Activated CD4-positive, alpha-beta T cell treated with anti-CD3 and anti-CD28 coated beads, Interleukin-2, amount 50 U/mL, for 48 hours (primary cell): ENCODE measurements at regions not wholly inside any gene's neighbourhood (a gene's known extent, or its start where the extent isn't known, plus 50 kb on each side); places are given as distances from the start of the nearest gene placed in this dataset.
"Not testable (repeated sequence)": the region's sequence is repeated elsewhere in the genome, so short reads cannot be mapped to it uniquely, and the experiment has no call there.

Experiments used
- DNase-seq, 2 experiments: peaks; one replicate each; pipeline ENCODE4 v3.0.0-alpha.2; 2020

DNA sequence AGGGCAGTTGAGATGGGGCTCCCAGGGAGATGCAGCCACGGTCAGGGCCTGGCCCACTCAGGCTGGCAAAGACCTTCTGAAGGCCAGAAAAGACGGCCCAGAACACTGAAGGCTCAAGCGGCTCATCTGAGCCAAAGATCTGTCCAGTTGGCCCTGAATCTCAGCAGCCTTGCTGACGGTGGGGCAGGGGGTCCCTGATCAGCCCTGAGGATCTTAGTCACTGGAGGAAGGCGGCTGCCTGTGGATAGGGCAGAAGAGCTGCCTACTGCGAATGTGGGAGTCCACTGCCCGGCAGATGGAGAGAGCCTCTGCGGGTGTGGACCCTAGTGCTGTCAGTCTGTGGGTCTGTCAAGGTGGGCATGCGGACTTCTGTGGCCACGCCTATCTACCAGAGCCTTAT, 1738.2 kb downstream of the TP53TG3F start:
- DNase-seq: no peak

- no peak for DNase-seq
These were observed 1739.1 kb downstream of the TP53TG3F start for GRCh38 chr16:35198223-35199199.

DNA sequence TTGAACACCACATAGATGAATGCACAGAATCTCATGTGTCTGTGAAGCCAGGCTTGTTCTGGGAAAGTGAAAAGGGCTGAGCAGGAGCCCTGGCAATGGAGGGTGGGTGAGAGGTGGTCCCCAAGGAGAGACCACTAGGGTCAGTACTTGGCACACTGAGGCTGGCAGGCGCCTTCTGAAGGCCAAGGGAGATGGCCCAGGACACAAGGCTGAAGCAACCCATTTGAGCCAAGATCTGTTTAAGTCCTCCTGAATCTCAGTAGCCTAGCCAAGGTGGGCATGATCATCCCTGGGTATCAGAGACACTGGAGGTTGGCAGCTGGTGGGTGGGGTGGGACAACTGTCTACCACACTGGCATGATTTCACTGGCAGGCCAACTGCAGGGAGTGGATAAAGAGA, 1741.2 kb downstream of the TP53TG3F start:
- no peak for DNase-seq

- DNase-seq: no peak
These were observed 1741.7 kb downstream of the TP53TG3F start for GRCh38 chr16:35201151-35201550.

DNA sequence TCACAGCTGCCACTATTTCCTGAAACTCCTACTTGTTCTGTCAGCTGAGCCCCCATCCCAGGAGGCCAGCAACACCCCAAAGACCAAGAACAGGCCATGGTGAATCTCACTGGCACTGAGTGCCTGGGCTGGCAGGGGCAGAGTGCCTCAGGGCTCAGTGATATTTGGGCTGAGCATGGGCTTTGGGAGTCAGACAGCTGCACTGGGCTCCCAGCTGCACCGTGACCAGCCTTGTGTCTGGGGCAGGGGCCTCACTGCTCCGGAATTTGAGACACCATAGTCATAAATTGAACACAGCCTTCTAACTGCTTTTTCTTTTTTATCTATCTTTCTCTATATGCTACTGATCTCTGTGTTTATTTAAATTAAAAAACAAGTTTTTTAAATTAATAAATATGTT, 1744.2 kb downstream of the TP53TG3F start:
- no peak for DNase-seq

DNA sequence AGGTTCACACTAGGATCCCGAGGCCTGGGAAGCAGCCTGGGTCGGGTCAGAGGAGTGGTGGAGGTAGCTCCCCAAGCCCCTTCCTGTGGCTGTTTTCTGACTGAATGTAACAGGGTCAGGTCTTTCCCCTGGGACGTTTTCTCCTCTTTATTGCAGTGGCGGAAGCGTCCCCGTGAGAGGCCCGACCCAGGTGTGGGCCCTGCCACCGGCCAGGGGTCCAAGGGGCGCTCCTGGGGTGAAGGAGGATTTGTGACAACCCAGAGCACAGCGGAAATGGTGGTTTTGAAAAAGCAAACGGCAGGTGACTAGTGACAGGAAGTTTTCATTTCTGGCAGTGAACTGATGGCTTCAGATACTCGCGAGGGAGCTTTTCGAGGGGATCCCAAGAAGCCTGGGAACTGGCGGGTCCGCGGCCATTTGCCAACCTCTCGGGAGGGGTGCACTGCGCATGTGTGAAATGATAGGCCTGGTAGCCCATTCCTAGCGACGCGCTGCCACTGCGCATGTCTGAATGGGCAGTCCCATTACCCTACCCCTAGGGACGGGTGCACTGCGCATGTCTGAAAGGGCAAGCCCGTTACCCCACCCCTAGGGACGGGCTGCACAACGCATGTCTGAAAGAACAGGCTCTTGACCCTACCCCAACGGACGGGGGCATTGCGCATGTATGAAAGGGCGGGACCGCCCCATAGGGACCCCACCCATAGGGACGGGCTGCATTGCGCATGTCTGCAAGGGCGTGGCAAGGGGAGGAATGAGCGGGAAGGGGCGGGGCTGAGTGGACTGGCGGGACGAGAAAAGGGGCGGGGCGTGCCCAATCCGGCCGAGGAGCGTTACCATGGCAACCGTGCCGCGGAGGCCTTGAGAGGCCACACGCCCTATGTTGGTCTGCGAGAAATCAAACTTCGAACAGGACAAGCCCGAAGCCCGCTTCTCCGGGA, 1747.9 kb downstream of the TP53TG3F start:
- no peak for DNase-seq

DNA sequence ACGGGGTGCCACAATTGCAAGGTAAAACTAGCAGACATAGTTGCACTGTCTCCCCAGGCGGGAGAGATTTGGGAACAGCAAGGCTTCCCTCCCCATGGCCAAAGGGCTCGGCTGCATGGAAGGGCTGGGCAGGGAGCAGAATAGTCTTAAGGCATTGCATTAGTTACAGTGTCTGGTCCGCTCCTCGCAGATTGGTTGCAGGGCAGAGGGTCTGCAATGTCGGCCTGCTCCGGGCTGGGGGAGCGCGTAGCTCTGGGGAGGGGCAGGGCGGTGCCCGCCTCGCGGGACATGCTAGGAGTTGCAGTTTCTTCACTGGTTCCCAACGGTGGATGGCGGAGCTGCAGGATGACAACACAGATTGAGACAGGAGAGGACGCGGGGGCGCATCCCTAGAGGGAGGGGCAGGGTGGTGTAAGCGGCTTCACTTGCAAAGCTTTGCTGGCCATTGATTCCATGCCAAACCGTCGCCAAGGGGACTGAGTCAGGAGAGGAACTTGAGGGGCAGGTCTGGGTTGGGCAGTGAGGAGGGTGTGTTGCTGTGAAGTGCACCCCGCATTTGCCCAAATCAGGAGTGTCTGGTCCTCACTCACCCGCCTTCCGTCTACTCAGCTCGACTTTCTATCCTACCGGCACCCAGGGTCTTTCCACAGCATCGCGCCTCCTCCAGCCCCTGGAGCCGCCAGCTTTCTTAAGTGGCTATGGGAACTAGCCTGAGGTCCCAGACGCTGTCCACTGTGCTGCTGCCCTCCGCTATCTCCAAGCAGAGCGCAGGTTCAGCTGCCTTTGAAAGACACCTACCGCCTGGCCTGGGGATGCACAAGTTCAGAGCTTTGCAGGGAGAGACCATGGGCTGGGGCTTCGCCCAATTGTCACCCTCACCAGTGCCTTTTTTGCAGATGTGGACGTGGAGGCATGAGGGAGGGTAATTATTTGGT, 1748.9 kb downstream of the TP53TG3F start:
- DNase-seq: no peak

- DNase-seq: no peak
These were observed 1751.4 kb downstream of the TP53TG3F start for GRCh38 chr16:35210681-35211433.

DNA sequence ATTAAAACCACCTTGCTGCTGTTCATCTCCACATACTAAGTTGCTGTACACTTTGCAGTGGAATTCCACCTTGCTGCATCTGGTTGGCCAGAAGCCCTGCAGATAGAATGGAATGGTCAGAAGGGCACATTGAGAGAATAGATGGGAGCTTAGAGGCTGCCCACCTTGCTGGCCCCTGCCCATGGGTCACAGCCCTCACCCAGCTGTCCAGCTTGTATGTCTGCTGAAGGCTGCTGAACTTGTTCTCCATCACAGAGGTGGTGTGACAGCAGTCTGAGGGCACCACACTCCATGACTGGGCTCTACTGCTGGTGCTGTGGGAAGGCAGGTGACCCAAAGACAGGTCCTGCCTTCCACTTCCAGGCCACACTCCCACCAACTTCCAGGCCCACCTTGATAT, 1755.4 kb downstream of the TP53TG3F start:
- DNase-seq: no peak

DNA sequence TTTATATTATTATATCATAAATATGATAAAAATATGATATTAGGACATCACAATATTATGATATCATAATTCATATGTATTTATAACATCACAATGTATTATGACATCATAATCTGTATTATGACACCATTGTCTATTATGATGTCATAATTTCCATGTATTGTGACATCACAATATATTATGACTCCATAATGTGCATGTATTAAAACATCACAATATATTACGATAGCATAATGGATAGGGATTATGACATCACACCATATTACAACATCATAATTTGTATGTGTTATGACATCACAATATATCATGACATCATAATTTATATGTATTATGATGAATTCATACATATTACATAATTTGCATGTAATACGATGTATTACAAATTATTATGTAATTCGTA, 1755.9 kb downstream of the TP53TG3F start:
- DNase-seq: no peak

DNA sequence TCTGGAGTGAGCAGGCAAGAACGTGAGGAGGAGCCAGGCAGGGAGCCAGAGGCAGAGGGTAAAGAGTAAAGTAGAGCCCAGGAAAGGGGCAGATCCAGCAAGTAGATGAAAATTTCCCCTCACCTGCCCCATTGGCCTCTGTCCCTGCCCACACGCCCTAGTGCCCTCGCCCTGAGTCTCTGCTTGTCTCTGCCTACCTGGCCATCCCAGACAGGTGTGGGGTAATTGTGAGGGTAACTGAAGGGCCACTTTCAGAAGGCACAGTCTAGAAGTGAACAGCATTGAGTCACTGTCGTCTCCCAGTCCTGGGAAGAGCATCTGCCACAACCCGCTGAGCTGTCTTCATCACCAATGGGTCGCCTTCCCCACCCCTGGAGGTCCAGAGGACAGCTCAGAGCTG, 1756.8 kb downstream of the TP53TG3F start:
- not testable (repeated sequence) for DNase-seq

- no peak for DNase-seq
These were observed 1762.2 kb downstream of the TP53TG3F start for GRCh38 chr16:35221482-35222185.

- no peak for DNase-seq
These were observed 1775.3 kb downstream of the TP53TG3F start for GRCh38 chr16:35234679-35235078.

DNA sequence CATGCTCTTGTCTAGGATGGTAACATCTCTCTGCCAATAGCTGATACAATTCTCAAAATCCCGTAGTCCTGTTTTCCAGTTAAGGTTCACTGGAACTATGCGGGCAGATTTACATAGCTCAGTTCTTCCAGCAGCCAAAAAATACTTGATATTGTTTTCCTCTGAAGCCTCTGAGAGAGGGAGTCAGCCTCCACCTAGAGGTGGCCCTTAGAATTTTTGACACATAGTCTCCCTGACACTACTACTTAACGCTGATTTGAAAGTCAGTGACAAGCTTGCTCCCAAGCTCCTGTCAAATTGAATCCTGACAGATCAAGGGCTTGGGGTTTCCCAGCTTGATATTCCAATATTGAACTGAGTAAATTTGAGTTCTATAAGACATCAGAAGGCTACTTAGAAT, 1780.1 kb downstream of the TP53TG3F start:
- DNase-seq: no peak

DNA sequence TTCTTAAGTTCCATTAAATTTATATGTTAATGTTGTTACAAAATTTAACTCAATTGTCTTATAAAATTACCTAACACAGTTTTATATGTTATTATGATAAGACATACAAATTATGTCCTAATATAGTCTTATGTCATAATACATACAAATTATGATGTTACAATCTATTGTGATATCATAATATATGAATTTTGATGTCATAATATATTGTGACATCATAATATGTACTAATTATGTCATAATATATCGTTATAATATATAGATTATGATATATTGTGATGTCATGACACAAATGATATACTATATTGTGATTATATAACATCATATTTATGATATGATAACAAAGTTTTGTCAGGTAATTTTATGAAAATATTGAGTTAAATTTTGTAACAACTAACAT, 1789.6 kb downstream of the TP53TG3F start:
- no peak for DNase-seq

GRCh38 chr16:35252356-35252936, 1793.0 kb downstream of the TP53TG3F start:
- no peak for DNase-seq

DNA sequence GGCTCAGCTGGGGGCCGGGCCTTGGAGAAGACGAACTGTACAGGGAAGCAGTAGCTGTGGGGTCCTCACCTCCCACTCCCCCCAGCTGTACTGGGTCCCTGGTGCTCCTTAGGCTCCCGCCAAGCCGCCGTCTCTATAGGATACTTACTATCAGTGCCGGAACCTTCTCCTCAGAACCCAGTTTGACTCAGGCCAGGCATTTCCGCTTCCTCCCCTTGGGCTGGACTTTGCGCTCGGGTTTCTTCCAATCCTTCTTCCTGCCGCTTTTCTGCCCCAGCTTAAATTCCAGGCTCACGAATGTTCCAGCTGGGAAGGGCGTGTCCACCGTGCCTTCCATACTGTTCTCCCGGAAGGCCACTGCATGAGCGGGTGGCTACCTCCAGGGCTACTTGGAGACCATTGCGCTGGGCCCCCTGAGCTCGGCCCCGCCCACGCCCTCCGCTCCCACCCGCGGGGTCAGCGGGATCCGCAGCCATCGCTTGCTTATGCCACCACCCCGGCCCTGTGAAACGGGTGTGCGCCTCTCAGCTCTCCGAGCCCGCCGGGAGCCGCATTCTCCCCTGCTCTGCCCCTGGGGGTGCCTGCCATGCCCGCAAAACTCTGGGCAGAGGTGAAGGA, 1795.9 kb downstream of the TP53TG3F start:
- DNase-seq: no peak

DNA sequence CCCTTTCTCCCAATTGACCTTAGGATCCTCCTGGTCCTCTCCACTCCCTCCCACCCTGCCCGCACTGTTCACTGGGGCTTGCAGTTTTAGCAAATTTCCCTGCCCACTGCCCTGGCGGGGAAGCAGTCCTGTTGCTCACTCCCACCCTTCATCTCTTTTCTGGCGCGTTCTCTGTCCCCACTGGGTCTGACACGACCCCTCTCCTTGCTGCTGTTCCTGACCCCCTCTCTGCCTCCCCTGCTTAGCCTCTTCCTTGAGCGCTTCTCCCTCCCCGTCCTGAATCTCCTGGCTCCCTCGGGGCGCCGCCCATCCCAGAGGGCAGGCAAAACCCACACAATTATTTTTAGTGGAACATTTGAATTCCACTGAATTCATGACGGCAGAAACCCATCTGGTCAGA, 1796.4 kb downstream of the TP53TG3F start:
- no peak for DNase-seq

DNA sequence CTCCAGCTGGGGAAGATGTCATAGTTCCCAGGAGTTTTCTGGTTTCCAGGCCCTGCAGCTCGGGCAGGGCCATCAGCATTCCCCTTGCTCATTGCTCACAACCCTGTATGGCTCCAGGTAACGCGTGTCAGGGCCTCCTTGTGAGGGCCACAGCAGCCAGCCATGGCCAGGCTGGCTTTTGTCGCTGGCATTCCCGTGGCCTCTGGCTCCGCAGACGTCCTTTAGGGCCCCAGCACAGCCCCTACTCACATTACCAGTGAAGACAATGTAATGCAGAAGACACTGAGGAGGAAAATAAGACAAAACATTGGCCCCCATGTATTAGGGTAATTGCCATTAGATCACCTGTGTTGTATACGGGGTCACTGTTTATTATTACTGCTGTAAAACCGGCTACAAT, 1799.0 kb downstream of the TP53TG3F start:
- no peak for DNase-seq

DNA sequence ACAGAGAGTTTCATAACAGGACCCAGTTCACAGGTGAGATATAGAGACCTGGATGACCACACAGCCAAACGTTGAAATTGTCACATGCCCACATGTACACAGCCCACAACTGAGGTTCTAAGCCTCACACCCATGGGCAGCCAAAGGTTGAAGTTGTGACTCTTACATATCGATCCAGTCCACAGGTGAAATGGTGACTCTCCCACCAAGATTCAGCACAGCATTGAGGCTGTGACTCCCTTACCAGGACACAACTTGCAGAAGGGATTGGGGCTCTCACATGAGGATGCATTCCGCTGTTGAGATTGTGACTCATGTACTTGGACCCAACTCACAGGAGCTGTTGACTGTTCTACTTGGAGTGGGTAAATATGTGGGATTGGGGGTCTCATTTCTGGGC, 1836.4 kb downstream of the TP53TG3F start:
- no peak for DNase-seq
